Mesendoderm (in vitro differentiated cells): ENCODE measurements at regions not wholly inside any gene's neighbourhood (a gene's known extent, or its start where the extent isn't known, plus 50 kb on each side); places are given as distances from the start of the nearest gene placed in this dataset.
"Not testable (repeated sequence)": the region's sequence is repeated elsewhere in the genome, so short reads cannot be mapped to it uniquely, and the experiment has no call there.

ENCODE experiments used
- DNase-seq: peaks from one replicate; pipeline ENCODE4 v3.0.0; 2013
- H2AK5ac ChIP-seq: 2 replicates; pipeline ENCODE4 v1.6.1; 2013; ENCODE audit warnings: low read length, inconsistent platforms
- H2BK120ac ChIP-seq: 2 replicates; pipeline ENCODE4 v1.6.1; 2013; ENCODE audit warnings: low read depth, mild to moderate bottlenecking, low read length, moderate library complexity, mixed read lengths
- H2BK15ac ChIP-seq: replicated peaks from 2 replicates; pipeline ENCODE4 v1.6.1; 2013; ENCODE audit warnings: low read depth, mild to moderate bottlenecking, moderate library complexity
- H2BK5ac ChIP-seq: 2 replicates; pipeline ENCODE4 v1.6.1; 2013; ENCODE audit warnings: low read length, inconsistent platforms
- H3K18ac ChIP-seq: 2 replicates; pipeline ENCODE4 v1.6.1; 2013; ENCODE audit warnings: mild to moderate bottlenecking, low read length, mixed read lengths
- H3K23ac ChIP-seq: one replicate; pipeline ENCODE4 v1.6.1; 2013; ENCODE audit warnings: low read length
- H3K27ac ChIP-seq: 2 replicates; pipeline ENCODE4 v1.5.1; 2013; ENCODE audit warnings: low read depth, mild to moderate bottlenecking, inconsistent platforms, low read length, moderate library complexity
- H3K27me3 ChIP-seq: 2 replicates; pipeline ENCODE4 v1.6.1; 2013; ENCODE audit warnings: low read length, control low read depth, mild to moderate bottlenecking, inconsistent platforms; ENCODE audit not compliant: insufficient read depth, poor library complexity
- H3K36me3 ChIP-seq: 2 replicates; pipeline ENCODE4 v1.6.1; 2013; ENCODE audit warnings: low read length, inconsistent platforms; ENCODE audit not compliant: control insufficient read depth, insufficient read depth
- H3K4ac ChIP-seq: one replicate; pipeline ENCODE4 v1.6.1; 2013; ENCODE audit warnings: low read depth, mild to moderate bottlenecking, low read length, moderate library complexity
- H3K4me1 ChIP-seq: 2 replicates; pipeline ENCODE4 v1.6.1; 2013; ENCODE audit warnings: low read depth, low read length, inconsistent platforms; ENCODE audit not compliant: control insufficient read depth
- H3K4me2 ChIP-seq: 2 replicates; pipeline ENCODE4 v1.6.1; 2013; ENCODE audit warnings: low read length
- H3K4me3 ChIP-seq: 2 replicates; pipeline ENCODE4 v1.5.1; 2013; ENCODE audit warnings: mild to moderate bottlenecking, low read length
- H3K56ac ChIP-seq: one replicate; pipeline ENCODE4 v1.6.1; 2013; ENCODE audit warnings: low read length
- H3K79me1 ChIP-seq: 2 replicates; pipeline ENCODE4 v1.6.1; 2013; ENCODE audit warnings: low read length, inconsistent platforms
- H3K79me2 ChIP-seq: 2 replicates; pipeline ENCODE4 v1.6.1; 2013; ENCODE audit warnings: mild to moderate bottlenecking, low read length; ENCODE audit not compliant: control insufficient read depth, insufficient read depth
- H3K9ac ChIP-seq: 2 replicates; pipeline ENCODE4 v1.6.1; 2013; ENCODE audit warnings: low read length, inconsistent platforms
- H4K5ac ChIP-seq: one replicate; pipeline ENCODE4 v1.6.1; 2013; ENCODE audit warnings: low read length
- H4K8ac ChIP-seq: one replicate; pipeline ENCODE4 v1.6.1; 2013; ENCODE audit warnings: low read depth, mild to moderate bottlenecking, control low read depth, low read length, moderate library complexity
- WGBS: extraction: QIAGEN DNeasy Blood & Tissue Kit; methylation state at CpG from one replicate; pipeline ENCODE4 v1.1.7; 2013; ENCODE audit warnings: low lambda C conversion rate, missing lambda C conversion rate; ENCODE audit not compliant: insufficient coverage; ENCODE audit errors: extremely low coverage; 5-methylcytosine and 5-hydroxymethylcytosine counted together

DNA sequence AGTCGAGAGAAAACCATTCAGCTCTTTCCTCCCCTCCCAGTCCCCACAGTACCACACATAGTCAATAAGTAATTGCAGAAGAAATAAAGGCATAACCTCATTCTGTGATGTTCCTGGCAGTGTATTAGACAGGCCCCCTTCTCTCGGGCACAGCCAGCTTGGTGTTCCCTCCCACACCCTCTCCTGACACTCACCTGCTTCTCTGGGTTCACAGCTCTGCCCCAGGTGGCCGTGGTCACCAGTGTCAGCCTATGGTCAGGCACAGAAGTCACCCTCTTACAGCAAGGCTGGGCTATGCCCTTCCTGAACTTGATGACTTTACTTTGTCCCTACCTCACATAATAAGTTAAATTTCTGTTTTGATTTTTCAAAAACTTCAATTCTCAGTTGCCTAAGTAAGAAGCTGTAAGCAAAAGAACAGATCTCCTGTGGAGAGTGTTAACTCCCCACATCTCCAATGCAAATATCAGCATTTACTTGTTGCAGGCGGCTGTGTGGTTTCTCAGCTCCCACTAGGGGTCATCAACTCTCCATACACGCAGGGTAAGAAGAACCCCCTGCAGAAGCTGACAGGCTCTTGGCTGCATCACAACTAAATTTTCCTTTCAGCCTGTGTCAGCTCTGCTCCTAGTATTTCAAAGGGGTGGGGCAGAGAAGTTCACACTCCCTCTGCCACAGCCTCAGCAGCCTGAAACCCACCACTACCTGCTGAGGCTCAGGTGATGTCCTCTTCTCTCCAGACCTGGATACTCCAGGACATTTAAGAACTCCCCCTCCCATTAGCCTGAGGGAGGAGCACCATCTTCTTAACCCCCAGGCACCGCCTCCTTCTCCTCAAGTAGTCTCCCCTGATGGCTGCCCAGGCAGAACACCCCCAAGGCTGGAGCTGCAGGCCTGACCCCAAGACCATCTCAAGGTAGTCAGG, 172.9 kb upstream of the ETV3 start:
- H3K79me1 ChIP-seq, H3K36me3 ChIP-seq, H3K27me3 ChIP-seq, H3K56ac ChIP-seq, H3K9ac ChIP-seq, H3K4me3 ChIP-seq, H3K4ac ChIP-seq, H2BK120ac ChIP-seq, H3K79me2 ChIP-seq, H3K18ac ChIP-seq, H3K4me2 ChIP-seq, H3K4me1 ChIP-seq, H2BK15ac ChIP-seq, H4K5ac ChIP-seq, H4K8ac ChIP-seq, H2AK5ac ChIP-seq, H3K27ac ChIP-seq, H3K23ac ChIP-seq, H2BK5ac ChIP-seq: not testable (repeated sequence)
- no CpG with 5 or more reads among the region's 6 CpGs for WGBS
- DNase-seq, result peak; percentile 97

DNA sequence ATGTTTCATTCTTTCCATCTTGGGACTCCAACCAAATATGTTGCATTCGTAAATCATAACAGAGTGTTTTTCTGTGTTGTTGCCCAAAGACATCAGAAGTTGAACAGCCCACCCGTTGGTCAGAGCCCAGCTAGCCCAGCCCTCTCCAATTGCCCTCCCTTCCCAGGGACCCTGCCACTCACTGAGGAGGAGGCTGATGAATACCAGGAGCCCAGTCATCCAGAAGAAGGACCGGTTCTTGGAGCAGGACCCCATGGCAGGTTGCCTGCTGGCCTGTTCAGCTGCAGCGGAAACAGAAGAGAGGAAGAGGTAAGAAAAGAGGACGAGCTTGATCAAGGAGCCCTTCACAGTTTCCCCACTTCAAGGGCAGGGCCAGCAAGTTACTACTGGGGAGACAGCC, 172.2 kb upstream of the ETV3 start:
- no peaks in the 10 kb centered on the region for H3K36me3 ChIP-seq
- H4K5ac ChIP-seq, result no peak overlapping the region
- WGBS, result no CpG with 5 or more reads among the region's 5 CpGs
- H2BK15ac ChIP-seq, result no peak overlapping the region
- H4K8ac ChIP-seq, result no peak overlapping the region
- H2AK5ac ChIP-seq, result no peak overlapping the region
- no peak overlapping the region for H2BK120ac ChIP-seq
- no peaks in the 10 kb centered on the region for H3K27me3 ChIP-seq
- no peak overlapping the region for H3K18ac ChIP-seq
- no peak overlapping the region for H2BK5ac ChIP-seq
- H3K79me1 ChIP-seq, result no peaks in the 10 kb centered on the region
- H3K4ac ChIP-seq, result no peak overlapping the region
- DNase-seq, result peak; percentile 12
- H3K23ac ChIP-seq, result no peak overlapping the region
- no peak overlapping the region for H3K56ac ChIP-seq
- H3K4me1 ChIP-seq, result peaks cover 4% of the 10 kb centered on the region
- H3K9ac ChIP-seq, result no peak overlapping the region
- H3K4me2 ChIP-seq, result no peak overlapping the region
- H3K27ac ChIP-seq, result no peak overlapping the region
- H3K79me2 ChIP-seq, result no peaks in the 10 kb centered on the region
- H3K4me3 ChIP-seq, result no peak overlapping the region

DNA sequence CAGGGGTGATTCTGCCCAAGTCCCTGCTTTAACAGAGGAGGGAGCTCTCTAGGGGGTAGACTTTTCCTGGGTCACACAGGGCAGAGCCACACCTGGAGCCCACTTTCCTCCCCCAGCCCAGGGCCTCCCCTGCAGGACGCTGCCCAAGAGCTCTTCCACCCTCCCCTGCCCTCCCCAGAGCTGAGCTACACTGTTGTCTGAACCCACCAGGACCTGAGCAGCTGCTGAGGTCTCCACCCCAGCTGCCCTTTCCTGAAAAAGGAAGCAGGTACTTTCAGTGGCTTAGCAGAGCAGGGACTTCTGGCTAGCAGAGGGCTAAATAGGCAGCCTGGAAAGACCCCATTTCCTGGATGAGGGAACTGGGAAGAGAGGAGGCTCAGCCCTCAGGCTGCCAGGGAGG, 169.3 kb upstream of the ETV3 start:
- no peak overlapping the region for H2BK5ac ChIP-seq
- H3K27ac ChIP-seq, result no peak overlapping the region
- no peak overlapping the region for H3K23ac ChIP-seq
- H3K27me3 ChIP-seq, result no peaks in the 10 kb centered on the region
- no peak overlapping the region for H3K4ac ChIP-seq
- H4K5ac ChIP-seq, result no peak overlapping the region
- H3K9ac ChIP-seq, result no peak overlapping the region
- H3K56ac ChIP-seq, result no peak overlapping the region
- no peaks in the 10 kb centered on the region for H3K79me1 ChIP-seq
- no peaks in the 10 kb centered on the region for H3K36me3 ChIP-seq
- no peak overlapping the region for H2BK15ac ChIP-seq
- no peak overlapping the region for H2BK120ac ChIP-seq
- H4K8ac ChIP-seq, result no peak overlapping the region
- H2AK5ac ChIP-seq, result no peak overlapping the region
- no CpG with 5 or more reads among the region's 1 CpG for WGBS
- H3K4me2 ChIP-seq, result no peak overlapping the region
- H3K18ac ChIP-seq, result no peak overlapping the region
- peaks cover 4% of the 10 kb centered on the region for H3K4me1 ChIP-seq
- DNase-seq, result no peak
- no peaks in the 10 kb centered on the region for H3K79me2 ChIP-seq
- H3K4me3 ChIP-seq, result no peak overlapping the region

DNA sequence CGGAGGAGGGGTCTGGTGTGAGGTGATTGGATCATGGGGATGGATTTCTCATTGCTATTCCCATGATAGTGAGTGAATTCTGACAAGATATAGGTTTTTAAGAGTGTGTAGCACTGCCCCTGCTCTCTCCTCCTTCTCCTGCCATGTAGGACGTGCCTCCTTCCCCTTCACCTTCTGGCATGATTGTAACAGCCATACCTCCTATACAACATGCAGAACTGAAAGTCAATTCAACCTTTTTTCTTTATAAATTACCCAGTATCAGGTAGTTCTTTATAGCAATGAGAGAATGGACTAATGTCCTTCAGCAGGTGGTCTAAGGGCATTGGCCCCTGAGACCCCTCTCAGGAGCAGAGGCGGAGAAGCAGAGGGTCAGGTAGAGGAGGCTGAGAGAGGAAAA, 168.7 kb upstream of the ETV3 start:
- no peak overlapping the region for H2BK15ac ChIP-seq
- no peak overlapping the region for H4K5ac ChIP-seq
- WGBS, result no CpG with 5 or more reads among the region's 3 CpGs
- no peak overlapping the region for H3K4me2 ChIP-seq
- no peak overlapping the region for H3K4me3 ChIP-seq
- no peak for DNase-seq
- H3K27me3 ChIP-seq, result no peaks in the 10 kb centered on the region
- H2BK120ac ChIP-seq, result no peak overlapping the region
- H2AK5ac ChIP-seq, result no peak overlapping the region
- H2BK5ac ChIP-seq, result no peak overlapping the region
- no peak overlapping the region for H3K18ac ChIP-seq
- no peaks in the 10 kb centered on the region for H3K36me3 ChIP-seq
- H3K27ac ChIP-seq, result no peak overlapping the region
- H3K79me2 ChIP-seq, result no peaks in the 10 kb centered on the region
- H3K23ac ChIP-seq, result no peak overlapping the region
- no peak overlapping the region for H3K56ac ChIP-seq
- H3K4me1 ChIP-seq, result peaks cover 4% of the 10 kb centered on the region
- no peak overlapping the region for H3K9ac ChIP-seq
- H4K8ac ChIP-seq, result no peak overlapping the region
- no peak overlapping the region for H3K4ac ChIP-seq
- no peaks in the 10 kb centered on the region for H3K79me1 ChIP-seq

DNA sequence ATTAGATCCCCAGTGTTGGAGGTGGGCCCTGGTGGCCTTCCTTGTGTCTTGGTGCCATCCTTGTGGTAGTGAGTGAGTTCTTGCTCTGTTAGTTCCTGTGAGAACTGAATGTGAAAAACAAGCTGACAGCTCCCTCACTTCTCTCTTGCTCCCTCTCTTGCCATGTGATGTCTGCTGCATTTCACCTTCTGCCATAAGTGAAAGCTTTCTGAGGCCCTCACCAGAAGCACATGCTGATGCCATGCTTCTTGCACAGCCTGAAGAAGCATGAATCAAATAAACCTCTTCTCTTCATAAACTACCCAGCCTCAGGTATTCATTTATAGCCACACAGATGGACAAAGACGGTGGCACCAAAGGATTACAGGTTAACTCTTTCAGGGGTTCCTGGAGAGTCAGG, 166.1 kb upstream of the ETV3 start:
- Histone ChIP-seq H3K9ac (no peak overlapping the region), H3K4me2 (no peak overlapping the region), H3K4ac (no peak overlapping the region), H3K79me1 (no peaks in the 10 kb centered on the region), H2BK5ac (no peak overlapping the region), H3K27me3 (no peaks in the 10 kb centered on the region), H4K5ac (no peak overlapping the region), H4K8ac (no peak overlapping the region), H3K27ac (no peak overlapping the region), H2BK120ac (no peak overlapping the region), H3K36me3 (no peaks in the 10 kb centered on the region), H3K79me2 (no peaks in the 10 kb centered on the region), H2BK15ac (no peak overlapping the region), H3K4me3 (no peak overlapping the region), H2AK5ac (no peak overlapping the region), H3K18ac (no peak overlapping the region), H3K23ac (no peak overlapping the region), H3K4me1 (no peaks in the 10 kb centered on the region), H3K56ac (no peak overlapping the region)
- no CpG with 5 or more reads among the region's 1 CpG for WGBS
- no peak for DNase-seq

DNA sequence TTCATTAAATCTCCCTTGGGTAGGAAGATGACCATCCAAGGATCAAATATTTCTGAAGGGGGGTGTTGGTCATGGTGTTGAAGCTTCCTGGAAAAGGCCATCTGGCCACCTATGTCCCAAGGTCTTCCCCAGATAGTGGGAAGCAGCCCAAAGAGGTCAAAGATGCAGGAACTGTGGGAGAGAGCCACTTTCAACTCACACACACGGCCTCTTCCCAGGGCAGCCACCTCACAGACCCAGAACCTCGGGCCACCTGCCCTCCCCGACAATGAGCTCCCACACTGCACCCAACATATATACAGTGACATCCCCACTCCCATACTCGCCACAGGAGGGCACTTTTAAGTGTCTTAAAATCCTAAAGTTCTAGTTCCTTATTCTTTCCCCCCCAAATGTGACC, 164.5 kb upstream of the ETV3 start:
- Histone ChIP-seq H3K4ac (no peak overlapping the region), H3K9ac (no peak overlapping the region), H3K18ac (no peak overlapping the region), H2BK15ac (no peak overlapping the region), H4K5ac (no peak overlapping the region), H3K56ac (no peak overlapping the region), H3K4me3 (no peak overlapping the region), H4K8ac (no peak overlapping the region), H3K27ac (no peak overlapping the region), H3K23ac (no peak overlapping the region), H3K27me3 (no peaks in the 10 kb centered on the region), H3K79me2 (no peaks in the 10 kb centered on the region), H3K36me3 (no peaks in the 10 kb centered on the region), H2BK120ac (no peak overlapping the region), H3K79me1 (no peaks in the 10 kb centered on the region), H2BK5ac (no peak overlapping the region), H2AK5ac (no peak overlapping the region), H3K4me2 (no peak overlapping the region), H3K4me1 (no peaks in the 10 kb centered on the region)
- WGBS, result no CpG with 5 or more reads among the region's 4 CpGs
- no peak for DNase-seq
